T-helper 17 cell (primary cell): ENCODE measurements at regions not wholly inside any gene's neighbourhood (a gene's known extent, or its start where the extent isn't known, plus 50 kb on each side); places are given as distances from the start of the nearest gene placed in this dataset.

Experiments used
- ATAC-seq: fragments of 150-1000 bp; cut with Tn5 transposase; 2 replicates; pipeline ENCODE4 v1.10.0; 2021; ENCODE audit warnings: mild to moderate bottlenecking, moderate library complexity
- DNase-seq, 3 donors: peaks; one replicate each; pipeline versions ENCODE4 v3.0.0 to v3.0.0-alpha.2; 2020 to 2021
- H3K9me3 ChIP-seq: one replicate; pipeline ENCODE4 v1.7.0; 2013; ENCODE audit warnings: low read length, mild to moderate bottlenecking; ENCODE audit not compliant: control insufficient read depth, poor library complexity, severe bottlenecking
- H3K27ac Mint-ChIP-seq: one replicate; pipeline ENCODE4 v1.8.0; 2022; ENCODE audit warnings: mild to moderate bottlenecking, moderate library complexity, mixed read lengths
- H3K27me3 Mint-ChIP-seq: one replicate; pipeline ENCODE4 v1.8.0; 2022; ENCODE audit warnings: mixed read lengths
- H3K36me3 Mint-ChIP-seq: one replicate; pipeline ENCODE4 v1.8.0; 2022; ENCODE audit warnings: low read depth, mixed read lengths
- H3K4me1 Mint-ChIP-seq: one replicate; pipeline ENCODE4 v1.8.0; 2022; ENCODE audit warnings: mild to moderate bottlenecking, mixed read lengths
- H3K4me3 Mint-ChIP-seq: one replicate; pipeline ENCODE4 v1.8.0; 2022; ENCODE audit warnings: mild to moderate bottlenecking, moderate library complexity, mixed read lengths

DNA sequence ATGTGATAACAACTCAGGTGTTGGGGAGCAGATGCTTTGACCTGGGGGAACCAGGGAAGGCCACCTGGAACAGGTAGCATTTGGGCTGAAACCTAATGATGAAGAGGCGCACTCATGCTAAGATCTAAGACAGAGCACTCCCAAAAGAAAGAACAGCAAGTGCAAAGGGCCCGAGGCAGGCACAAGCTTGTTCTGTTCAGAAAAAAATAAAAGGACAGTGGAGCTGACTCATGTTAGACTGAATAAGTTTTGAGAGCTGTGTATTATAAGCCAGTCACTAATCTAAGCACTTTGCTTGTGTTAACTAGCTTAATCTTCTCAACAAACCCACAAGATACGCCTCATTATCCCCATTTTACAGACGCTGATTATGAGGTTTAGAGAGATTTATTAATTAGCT, 90.1 kb downstream of the MATN1 start:
- Mint-ChIP-seq H3K4me1 (no peaks in the 10 kb centered on the region), H3K4me3 (no peak overlapping the region)

DNA sequence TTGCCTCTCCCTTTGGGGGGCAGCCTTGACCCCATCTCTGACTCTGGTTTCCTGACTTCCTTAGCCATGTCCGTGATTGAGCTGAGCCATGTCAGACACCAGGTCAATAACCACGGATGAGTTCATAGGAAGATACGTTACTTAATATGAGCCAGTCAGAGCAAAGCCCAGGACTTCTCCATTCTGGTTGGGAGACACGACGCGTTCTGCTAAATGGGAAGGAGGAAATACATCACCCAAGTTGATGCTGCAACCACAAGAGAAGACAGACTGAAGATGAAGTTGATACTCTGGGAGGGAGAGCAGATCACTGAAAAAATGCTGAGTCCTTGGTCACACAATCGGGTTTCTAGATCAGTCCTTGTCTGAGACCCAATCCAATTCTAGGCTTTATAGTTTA, 90.9 kb downstream of the MATN1 start:
- no peaks in the 10 kb centered on the region for H3K9me3 ChIP-seq
- DNase-seq (no peak), ATAC-seq (no peak)
- H3K27ac Mint-ChIP-seq: no peak overlapping the region
- H3K4me3 Mint-ChIP-seq: no peak overlapping the region
- H3K4me1 Mint-ChIP-seq: no peaks in the 10 kb centered on the region
- no peaks in the 10 kb centered on the region for H3K36me3 Mint-ChIP-seq
- peaks cover 30% of the 10 kb centered on the region for H3K27me3 Mint-ChIP-seq

More for the DNA sequence above, 90.1 kb downstream of the MATN1 start:
- peaks cover 32% of the 10 kb centered on the region for H3K27me3 Mint-ChIP-seq
- no peaks in the 10 kb centered on the region for H3K36me3 Mint-ChIP-seq
- no peak overlapping the region for H3K27ac Mint-ChIP-seq
- no peak for ATAC-seq
- no peak for DNase-seq
- H3K9me3 ChIP-seq: no peaks in the 10 kb centered on the region

DNA sequence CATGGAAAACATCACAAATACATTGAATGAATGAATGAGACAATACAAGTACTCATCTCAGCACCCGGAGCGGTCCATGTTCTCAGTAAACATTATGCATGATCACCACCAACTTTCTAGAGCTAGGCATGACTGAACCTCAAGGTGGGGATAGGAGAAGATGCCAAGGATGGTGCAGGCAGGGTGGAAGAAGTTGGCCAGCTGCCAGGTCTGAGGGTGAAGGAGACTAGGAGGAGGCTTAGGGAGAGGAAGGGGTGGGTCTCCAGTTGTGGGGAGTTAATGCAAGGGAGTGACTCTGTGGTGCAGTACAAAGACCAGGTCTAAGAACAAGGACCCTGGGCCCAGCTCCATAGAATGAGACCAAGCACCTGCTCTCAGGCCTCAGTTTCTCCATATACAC, 91.7 kb downstream of the MATN1 start:
- Mint-ChIP-seq H3K27ac (no peak overlapping the region), H3K36me3 (no peaks in the 10 kb centered on the region), H3K27me3 (peaks cover 25% of the 10 kb centered on the region), H3K4me3 (no peak overlapping the region), H3K4me1 (no peaks in the 10 kb centered on the region)
- H3K9me3 ChIP-seq: peaks cover under 1% of the 10 kb centered on the region
- no peak for DNase-seq
- ATAC-seq: no peak

DNA sequence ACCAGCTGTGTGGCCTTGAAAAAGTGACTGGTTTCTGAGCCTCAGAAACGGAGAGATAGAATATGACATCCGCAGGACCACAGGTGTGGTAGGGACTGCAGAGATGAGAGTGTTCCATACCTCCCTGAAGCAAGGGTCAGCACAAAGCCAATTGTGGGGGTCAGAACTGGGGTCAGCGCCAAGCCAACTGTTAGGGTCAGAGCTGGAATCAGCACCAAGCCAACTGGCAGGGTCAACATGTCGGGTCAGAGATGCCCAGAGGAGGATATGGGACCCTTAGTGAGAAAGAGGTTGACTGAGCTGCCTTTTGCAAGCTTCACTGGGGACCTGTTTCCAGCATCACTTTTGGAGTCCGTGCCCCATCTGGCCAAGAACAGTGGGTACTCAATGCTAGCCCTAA, 93.9 kb downstream of the MATN1 start:
- no peak for DNase-seq
- H3K9me3 ChIP-seq: peaks cover 4% of the 10 kb centered on the region
- Mint-ChIP-seq H3K27me3 (peaks cover 30% of the 10 kb centered on the region), H3K27ac (no peak overlapping the region), H3K4me3 (no peak overlapping the region), H3K4me1 (no peaks in the 10 kb centered on the region), H3K36me3 (no peaks in the 10 kb centered on the region)
- no peak for ATAC-seq

DNA sequence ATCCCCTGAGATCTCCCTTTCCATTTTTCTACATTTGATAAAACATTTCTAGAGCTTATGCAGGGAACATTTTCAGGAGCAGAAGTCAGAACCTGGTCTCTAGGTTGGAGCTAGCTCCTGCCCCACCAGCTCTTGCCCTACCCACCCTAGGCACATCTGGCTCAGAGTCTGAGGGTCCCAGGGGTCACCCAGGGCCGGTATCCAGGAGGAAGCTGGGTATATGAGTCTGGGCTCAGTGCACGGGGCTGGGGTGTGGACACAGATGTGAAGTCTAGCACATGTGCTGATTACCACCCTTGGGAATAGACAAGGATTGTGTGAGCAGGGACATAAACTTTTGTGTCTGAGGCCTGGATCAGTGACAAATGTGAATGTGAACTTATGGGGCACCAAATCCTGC, 95.4 kb downstream of the MATN1 start:
- no peak overlapping the region for H3K4me3 Mint-ChIP-seq
- H3K27me3 Mint-ChIP-seq: peaks cover 28% of the 10 kb centered on the region
- ATAC-seq: no peak
- no peak for DNase-seq
- H3K9me3 ChIP-seq: peaks cover 8% of the 10 kb centered on the region
- no peaks in the 10 kb centered on the region for H3K4me1 Mint-ChIP-seq
- no peak overlapping the region for H3K27ac Mint-ChIP-seq
- H3K36me3 Mint-ChIP-seq: peaks cover 2% of the 10 kb centered on the region

DNA sequence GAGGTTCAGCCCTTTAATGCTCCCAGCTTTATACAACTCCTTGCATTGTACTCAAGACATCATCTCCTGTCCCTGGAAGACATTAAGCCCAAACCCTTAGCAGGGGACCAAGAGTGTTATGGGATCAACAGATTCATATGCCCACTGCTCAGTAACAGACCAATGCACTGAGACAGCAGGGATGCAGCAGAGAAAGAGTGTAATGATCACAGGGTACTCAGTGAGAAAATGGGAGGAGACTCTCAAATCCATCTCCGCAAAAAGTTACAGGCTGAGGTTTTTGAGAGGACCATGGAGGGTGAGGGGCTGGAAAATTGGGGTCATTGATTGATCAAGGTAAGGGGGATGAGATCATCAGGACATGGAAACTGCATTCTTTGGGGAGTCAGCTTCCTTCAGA, 96.2 kb downstream of the MATN1 start:
- Mint-ChIP-seq H3K4me1 (no peaks in the 10 kb centered on the region), H3K4me3 (no peak overlapping the region), H3K36me3 (peaks cover 2% of the 10 kb centered on the region), H3K27me3 (peaks cover 23% of the 10 kb centered on the region), H3K27ac (no peak overlapping the region)
- ATAC-seq (no peak), DNase-seq (no peak)
- peaks cover 8% of the 10 kb centered on the region for H3K9me3 ChIP-seq

DNA sequence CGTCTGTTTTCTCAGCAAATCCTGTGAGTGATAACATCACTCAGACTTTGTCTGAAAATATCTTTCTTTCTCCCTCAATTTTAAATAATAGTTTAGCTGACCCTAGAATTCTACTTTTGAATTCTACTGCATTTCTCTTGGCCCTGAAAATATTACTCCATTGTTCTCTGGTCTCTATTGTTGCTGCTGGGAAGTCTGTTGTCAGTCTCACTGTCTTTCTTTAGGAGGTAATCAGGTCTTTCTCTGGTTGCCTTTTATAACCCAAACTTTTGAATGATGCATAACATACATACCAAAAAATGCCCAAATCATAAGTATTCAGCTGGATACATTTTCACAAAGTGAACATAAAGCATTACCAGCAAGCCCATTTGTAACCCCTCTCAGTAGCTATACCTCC, 100.0 kb downstream of the MATN1 start:
- Mint-ChIP-seq H3K27me3 (peaks cover 18% of the 10 kb centered on the region), H3K4me3 (no peak overlapping the region), H3K36me3 (peaks cover 2% of the 10 kb centered on the region), H3K4me1 (no peaks in the 10 kb centered on the region), H3K27ac (no peak overlapping the region)
- peaks cover 8% of the 10 kb centered on the region for H3K9me3 ChIP-seq
- DNase-seq: no peak
- ATAC-seq: no peak

DNA sequence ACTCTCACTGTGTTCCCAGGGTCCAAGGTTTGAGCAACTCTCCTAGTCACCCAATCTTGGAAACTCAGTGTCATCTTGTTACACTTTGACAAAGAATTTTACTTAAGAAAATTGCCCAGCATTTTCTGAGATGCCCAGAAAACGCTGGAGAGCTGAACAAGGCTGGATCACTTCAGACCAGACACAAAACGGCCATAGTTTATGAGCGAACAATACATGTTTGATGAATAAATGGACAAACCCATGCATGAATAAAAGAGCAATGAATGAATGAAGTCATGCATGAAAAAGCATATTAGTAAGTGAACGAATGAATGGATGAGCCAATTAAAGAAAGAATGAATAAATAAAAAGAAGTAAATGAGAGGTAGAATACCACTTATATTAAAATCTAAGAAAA, 103.8 kb downstream of the MATN1 start:
- no peaks in the 10 kb centered on the region for H3K4me1 Mint-ChIP-seq
- H3K4me3 Mint-ChIP-seq: no peak overlapping the region
- H3K27me3 Mint-ChIP-seq: peaks cover 36% of the 10 kb centered on the region
- peaks cover 4% of the 10 kb centered on the region for H3K9me3 ChIP-seq
- H3K36me3 Mint-ChIP-seq: peaks cover 5% of the 10 kb centered on the region
- no peak overlapping the region for H3K27ac Mint-ChIP-seq
- ATAC-seq (no peak), DNase-seq (no peak)

DNA sequence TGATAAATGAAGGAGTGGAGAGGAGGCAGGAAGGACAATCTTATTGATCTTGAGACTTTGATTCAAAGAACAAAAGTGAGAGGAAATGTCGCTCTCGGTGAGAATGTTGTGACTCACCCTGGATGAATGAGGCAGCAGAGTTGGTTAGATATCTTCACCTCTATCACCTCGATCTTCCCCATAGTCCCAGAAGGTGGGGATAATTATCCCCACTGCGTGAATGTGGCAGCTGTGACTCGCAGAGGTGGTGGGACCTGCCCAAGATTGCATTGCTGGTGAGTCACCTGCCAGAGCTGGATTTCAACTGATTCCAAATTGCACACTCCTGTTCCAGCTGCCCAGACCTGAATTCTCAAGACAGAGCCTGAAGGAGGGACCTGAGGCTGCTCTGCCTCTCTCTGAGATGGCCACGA, 105.0 kb downstream of the MATN1 start:
- Mint-ChIP-seq H3K4me1 (no peaks in the 10 kb centered on the region), H3K36me3 (peaks cover 5% of the 10 kb centered on the region), H3K27me3 (peaks cover 37% of the 10 kb centered on the region), H3K27ac (no peak overlapping the region), H3K4me3 (no peak overlapping the region)
- H3K9me3 ChIP-seq: peaks cover 4% of the 10 kb centered on the region
- ATAC-seq (no peak), DNase-seq (no peak)

DNA sequence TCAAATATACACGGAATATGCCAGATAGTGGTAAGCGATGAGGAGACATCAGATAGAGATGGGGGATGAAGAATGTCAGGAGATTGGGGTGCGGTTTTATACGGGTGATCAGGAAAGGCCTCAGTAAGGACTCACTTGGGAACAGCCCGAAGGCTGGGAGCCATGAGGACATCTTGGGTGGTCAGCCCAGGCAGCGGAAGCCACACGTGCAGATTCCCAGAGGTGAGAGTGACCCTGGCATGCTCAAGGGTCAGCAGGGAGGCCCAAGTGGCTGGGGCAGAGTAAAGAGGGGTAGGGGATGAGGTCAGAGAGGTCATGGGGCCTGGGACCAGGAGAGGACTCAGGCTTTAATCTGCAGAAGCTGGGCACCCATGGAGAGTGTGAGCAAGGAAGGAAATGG, 106.6 kb downstream of the MATN1 start:
- no peak for DNase-seq
- no peaks in the 10 kb centered on the region for H3K9me3 ChIP-seq
- peaks cover 3% of the 10 kb centered on the region for H3K36me3 Mint-ChIP-seq
- no peak overlapping the region for H3K27ac Mint-ChIP-seq
- H3K4me1 Mint-ChIP-seq: no peaks in the 10 kb centered on the region
- peaks cover 41% of the 10 kb centered on the region for H3K27me3 Mint-ChIP-seq
- ATAC-seq: no peak
- no peak overlapping the region for H3K4me3 Mint-ChIP-seq

DNA sequence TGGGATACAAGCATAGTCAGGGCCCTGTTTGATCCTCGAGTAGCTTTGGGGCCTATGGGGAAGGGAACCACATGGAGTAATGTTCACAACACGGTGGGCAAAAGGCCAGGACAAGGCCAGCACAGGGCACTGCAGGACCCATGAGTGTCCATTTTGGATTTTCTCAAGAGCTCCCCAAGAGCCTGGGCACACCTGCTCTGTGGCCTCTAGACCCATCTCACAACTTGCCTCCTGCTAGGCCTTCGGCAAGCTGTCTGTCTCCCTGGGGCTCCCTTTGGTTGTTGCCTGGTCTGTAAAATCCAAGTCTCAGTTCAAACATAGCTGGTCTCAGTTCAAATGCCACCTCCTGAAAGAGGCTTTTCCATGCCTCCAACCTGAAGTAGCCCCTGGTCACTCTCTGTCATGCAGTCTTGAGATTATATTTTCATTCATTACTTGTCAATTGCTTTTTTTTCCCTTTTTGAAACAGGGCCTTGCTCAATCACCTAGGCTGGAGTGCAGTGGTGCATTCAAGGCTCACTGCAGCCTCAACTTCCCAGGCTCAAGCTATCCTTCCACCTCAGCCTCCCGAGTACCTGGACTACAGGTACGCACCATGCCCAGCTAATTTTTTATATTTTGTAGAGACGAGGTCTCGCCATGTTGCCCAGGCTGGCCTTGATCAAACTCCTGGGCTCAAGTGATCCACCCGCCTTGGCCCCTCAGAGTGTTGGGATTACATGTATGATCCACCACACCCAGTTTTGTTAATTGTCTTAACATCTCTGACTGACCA, 107.4 kb downstream of the MATN1 start:
- no peaks in the 10 kb centered on the region for H3K4me1 Mint-ChIP-seq
- peaks cover 46% of the 10 kb centered on the region for H3K27me3 Mint-ChIP-seq
- H3K36me3 Mint-ChIP-seq: peaks cover 3% of the 10 kb centered on the region
- no peaks in the 10 kb centered on the region for H3K9me3 ChIP-seq
- no peak overlapping the region for H3K27ac Mint-ChIP-seq
- no peak for DNase-seq
- ATAC-seq: no peak
- no peak overlapping the region for H3K4me3 Mint-ChIP-seq

DNA sequence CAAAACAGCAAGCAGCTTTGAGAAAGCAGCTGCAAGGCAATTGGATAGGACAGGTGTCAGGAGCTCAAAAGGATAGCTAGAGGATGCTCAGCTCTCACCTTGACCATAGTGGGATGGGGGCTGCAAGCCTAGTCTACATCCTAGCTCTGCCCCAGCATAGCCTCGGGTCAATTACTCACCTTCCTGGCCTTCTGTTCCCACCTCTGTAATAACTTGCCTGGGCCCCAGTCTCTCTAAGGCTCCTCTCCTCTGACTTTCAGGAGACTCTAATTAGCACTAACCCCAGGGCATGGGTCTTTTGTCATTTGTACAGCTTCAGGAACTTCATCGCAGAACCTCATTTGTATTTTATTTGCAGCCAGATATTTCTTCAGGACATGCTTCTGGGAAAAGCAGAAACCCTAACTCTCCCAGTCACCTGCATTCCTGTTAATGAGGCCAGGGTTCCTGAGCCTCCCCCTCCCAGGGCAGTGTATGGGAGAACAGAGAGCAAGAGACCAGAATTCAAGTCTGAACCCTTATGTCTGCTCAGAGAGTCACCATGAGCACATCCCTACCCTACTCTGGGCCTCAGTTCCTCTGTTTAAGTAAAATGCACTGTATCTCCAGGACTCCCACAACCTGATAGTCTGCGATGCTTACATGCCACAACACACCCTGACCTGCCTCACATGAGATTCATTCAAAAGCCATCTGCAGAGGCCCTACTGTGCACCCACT, 108.1 kb downstream of the MATN1 start:
- Mint-ChIP-seq H3K4me1 (no peaks in the 10 kb centered on the region), H3K27me3 (peaks cover 51% of the 10 kb centered on the region), H3K27ac (no peak overlapping the region), H3K36me3 (peaks cover 3% of the 10 kb centered on the region), H3K4me3 (no peak overlapping the region)
- ATAC-seq: no peak
- no peaks in the 10 kb centered on the region for H3K9me3 ChIP-seq
- no peak for DNase-seq

DNA sequence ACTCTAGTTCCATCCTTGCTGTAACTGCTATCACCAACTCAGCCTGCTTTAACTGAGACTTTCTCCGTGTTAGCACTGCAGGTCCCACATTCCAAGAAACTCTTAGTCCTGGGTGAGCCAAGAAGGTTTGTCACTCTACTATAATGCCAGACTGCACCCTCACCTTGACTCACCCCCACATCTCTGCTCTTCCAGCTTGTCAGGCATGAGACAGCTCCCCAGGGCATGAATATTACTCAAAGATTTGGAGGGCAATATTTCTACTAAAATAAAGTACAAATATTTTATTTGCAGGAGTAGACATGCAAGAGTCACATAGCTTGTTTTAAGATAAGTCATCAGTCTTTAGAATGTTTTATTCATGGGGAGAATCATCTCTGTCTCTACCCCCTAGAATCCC, 110.2 kb downstream of the MATN1 start:
- no peak overlapping the region for H3K27ac Mint-ChIP-seq
- H3K4me1 Mint-ChIP-seq: no peaks in the 10 kb centered on the region
- peaks cover 62% of the 10 kb centered on the region for H3K27me3 Mint-ChIP-seq
- DNase-seq (no peak), ATAC-seq (no peak)
- H3K4me3 Mint-ChIP-seq: no peak overlapping the region
- peaks cover 5% of the 10 kb centered on the region for H3K36me3 Mint-ChIP-seq
- H3K9me3 ChIP-seq: no peaks in the 10 kb centered on the region

DNA sequence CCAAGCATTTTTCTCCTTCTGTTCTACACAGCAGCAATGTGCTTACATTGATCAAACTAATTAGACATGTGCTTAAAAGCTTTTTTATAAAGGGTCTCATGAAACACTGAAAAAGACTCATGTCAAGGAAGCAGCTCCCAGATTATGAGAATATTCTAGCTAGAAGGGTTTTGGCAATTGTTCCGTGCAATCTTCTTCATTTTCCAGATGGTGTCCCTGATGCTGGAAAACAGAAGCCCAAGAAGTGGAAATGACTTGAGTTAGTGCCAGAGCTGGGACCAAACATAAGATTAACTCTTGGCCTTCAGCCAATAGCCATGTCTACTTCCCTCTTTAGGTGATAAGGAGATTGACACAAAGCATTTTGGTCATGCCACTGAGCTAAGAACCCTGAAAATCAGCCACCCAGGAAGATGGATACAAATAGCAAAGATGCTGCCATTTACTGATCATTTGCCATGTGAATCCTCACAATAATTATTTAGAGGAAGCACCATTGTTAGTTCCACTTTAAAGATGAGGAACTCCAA, 110.8 kb downstream of the MATN1 start:
- H3K4me1 Mint-ChIP-seq: no peaks in the 10 kb centered on the region
- DNase-seq (no peak), ATAC-seq (no peak)
- H3K27me3 Mint-ChIP-seq: peaks cover 68% of the 10 kb centered on the region
- H3K4me3 Mint-ChIP-seq: no peak overlapping the region
- no peaks in the 10 kb centered on the region for H3K9me3 ChIP-seq
- H3K36me3 Mint-ChIP-seq: peaks cover 5% of the 10 kb centered on the region
- H3K27ac Mint-ChIP-seq: no peak overlapping the region
